Mesothelial cell of epicardium (in vitro differentiated cells): ENCODE measurements at regions not wholly inside any gene's neighbourhood (a gene's known extent, or its start where the extent isn't known, plus 50 kb on each side); places are given as distances from the start of the nearest gene placed in this dataset.
"Not testable (repeated sequence)": the region's sequence is repeated elsewhere in the genome, so short reads cannot be mapped to it uniquely, and the experiment has no call there.

Experiments used
- DNase-seq, 2 experiments: peaks; one replicate each; pipeline ENCODE4 v3.0.0; 2021; ENCODE audit warnings: low spot score in 2 of 2; ENCODE audit not compliant: unreplicated experiment in 2 of 2
- H3K27ac Mint-ChIP-seq: 2 replicates; pipeline ENCODE4 v1.8.0; 2021; ENCODE audit warnings: mixed read lengths
- H3K27me3 Mint-ChIP-seq: 2 replicates; pipeline ENCODE4 v1.8.0; 2021; ENCODE audit warnings: low read depth, mixed read lengths
- H3K36me3 Mint-ChIP-seq: 2 replicates; pipeline ENCODE4 v1.8.0; 2021; ENCODE audit warnings: mixed read lengths
- H3K4me1 Mint-ChIP-seq: 2 replicates; pipeline ENCODE4 v1.8.0; 2021; ENCODE audit warnings: mixed read lengths
- H3K4me3 Mint-ChIP-seq: 2 replicates; pipeline ENCODE4 v1.8.0; 2021; ENCODE audit warnings: mild to moderate bottlenecking, moderate library complexity, mixed read lengths
- H3K9me3 Mint-ChIP-seq: 2 replicates; pipeline ENCODE4 v1.8.0; 2021; ENCODE audit warnings: mixed read lengths
- CTCF ChIP-seq: fragments of 200-600 bp; sonication (generic); IDR thresholded peaks from one replicate; pipeline ENCODE4 v1.5.0; 2021; ENCODE audit warnings: antibody characterized with exemption; ENCODE audit not compliant: unreplicated experiment

- peaks cover 9% of the 10 kb centered on the region for H3K9me3 Mint-ChIP-seq
- H3K27me3 Mint-ChIP-seq, result no peaks in the 10 kb centered on the region
- H3K4me1 Mint-ChIP-seq, result no peaks in the 10 kb centered on the region
- no peak overlapping the region for H3K27ac Mint-ChIP-seq
- peaks cover 21% of the 10 kb centered on the region for H3K36me3 Mint-ChIP-seq
- no peak for DNase-seq
- H3K4me3 Mint-ChIP-seq, result no peak overlapping the region
- no peak for TF ChIP-seq CTCF
These were observed 164.6 kb upstream of the KCTD7 start for GRCh38 chr7:66464059-66464458.

- no peak for TF ChIP-seq CTCF
- Mint-ChIP-seq H3K4me1 (no peaks in the 10 kb centered on the region), H3K4me3 (no peak overlapping the region), H3K9me3 (peaks cover 7% of the 10 kb centered on the region), H3K27me3 (no peaks in the 10 kb centered on the region), H3K27ac (no peak overlapping the region), H3K36me3 (peaks cover 19% of the 10 kb centered on the region)
- DNase-seq, result no peak
These were observed 162.5 kb upstream of the KCTD7 start for GRCh38 chr7:66466081-66466600.

- peaks cover 4% of the 10 kb centered on the region for H3K36me3 Mint-ChIP-seq
- TF ChIP-seq CTCF, result no peak
- no peaks in the 10 kb centered on the region for H3K9me3 Mint-ChIP-seq
- no peak overlapping the region for H3K27ac Mint-ChIP-seq
- H3K4me1 Mint-ChIP-seq, result no peaks in the 10 kb centered on the region
- no peak overlapping the region for H3K4me3 Mint-ChIP-seq
- H3K27me3 Mint-ChIP-seq, result no peaks in the 10 kb centered on the region
- DNase-seq, result no peak
These were observed 160.8 kb upstream of the KCTD7 start for GRCh38 chr7:66467887-66468286.

- H3K27ac Mint-ChIP-seq, H3K4me3 Mint-ChIP-seq, H3K36me3 Mint-ChIP-seq, H3K4me1 Mint-ChIP-seq, DNase-seq, H3K27me3 Mint-ChIP-seq, H3K9me3 Mint-ChIP-seq: not testable (repeated sequence)
These were observed 155.6 kb upstream of the KCTD7 start for GRCh38 chr7:66473064-66473463.

- H3K36me3 Mint-ChIP-seq, result peaks cover 9% of the 10 kb centered on the region
- no peak for TF ChIP-seq CTCF
- H3K9me3 Mint-ChIP-seq, result no peaks in the 10 kb centered on the region
- H3K27ac Mint-ChIP-seq, result no peak overlapping the region
- no peak for DNase-seq
- H3K27me3 Mint-ChIP-seq, result no peaks in the 10 kb centered on the region
- H3K4me3 Mint-ChIP-seq, result no peak overlapping the region
- no peaks in the 10 kb centered on the region for H3K4me1 Mint-ChIP-seq
These were observed 154.2 kb upstream of the KCTD7 start for GRCh38 chr7:66474441-66474840.

- DNase-seq, H3K4me1 Mint-ChIP-seq, H3K9me3 Mint-ChIP-seq, H3K27me3 Mint-ChIP-seq, H3K27ac Mint-ChIP-seq, H3K4me3 Mint-ChIP-seq: not testable (repeated sequence)
- H3K36me3 Mint-ChIP-seq, result peaks cover 17% of the 10 kb centered on the region
These were observed 152.6 kb upstream of the KCTD7 start for GRCh38 chr7:66476056-66476455.

GRCh38 chr7:66477822-66478397 is 150.8 kb upstream of the KCTD7 start:
- H3K4me3 Mint-ChIP-seq, H3K4me1 Mint-ChIP-seq, H3K27me3 Mint-ChIP-seq, DNase-seq, H3K9me3 Mint-ChIP-seq, H3K27ac Mint-ChIP-seq: not testable (repeated sequence)
- peaks cover 24% of the 10 kb centered on the region for H3K36me3 Mint-ChIP-seq

GRCh38 chr7:66481229-66481628 is 147.5 kb upstream of the KCTD7 start:
- not testable (repeated sequence) for H3K4me3 Mint-ChIP-seq, DNase-seq, H3K4me1 Mint-ChIP-seq, H3K27me3 Mint-ChIP-seq, H3K9me3 Mint-ChIP-seq, H3K27ac Mint-ChIP-seq
- H3K36me3 Mint-ChIP-seq, result peaks cover 26% of the 10 kb centered on the region

- H3K4me3 Mint-ChIP-seq, H3K27me3 Mint-ChIP-seq, DNase-seq, H3K36me3 Mint-ChIP-seq, H3K9me3 Mint-ChIP-seq, H3K27ac Mint-ChIP-seq: not testable (repeated sequence)
- peaks cover 12% of the 10 kb centered on the region for H3K4me1 Mint-ChIP-seq
These were observed 139.6 kb upstream of the KCTD7 start for GRCh38 chr7:66489065-66489464.

- H3K27ac Mint-ChIP-seq, result peak overlapping the region; percentile 69
- H3K4me1 Mint-ChIP-seq, result peaks cover 12% of the 10 kb centered on the region
- not testable (repeated sequence) for H3K36me3 Mint-ChIP-seq, H3K9me3 Mint-ChIP-seq, H3K4me3 Mint-ChIP-seq, DNase-seq, H3K27me3 Mint-ChIP-seq
These were observed 138.9 kb upstream of the KCTD7 start for GRCh38 chr7:66489741-66490140.
